ENCODE measurements at regions not wholly inside any gene's neighbourhood (a gene's known extent, or its start where the extent isn't known, plus 50 kb on each side); places are given as distances from the start of the nearest gene placed in this dataset.

DNA sequence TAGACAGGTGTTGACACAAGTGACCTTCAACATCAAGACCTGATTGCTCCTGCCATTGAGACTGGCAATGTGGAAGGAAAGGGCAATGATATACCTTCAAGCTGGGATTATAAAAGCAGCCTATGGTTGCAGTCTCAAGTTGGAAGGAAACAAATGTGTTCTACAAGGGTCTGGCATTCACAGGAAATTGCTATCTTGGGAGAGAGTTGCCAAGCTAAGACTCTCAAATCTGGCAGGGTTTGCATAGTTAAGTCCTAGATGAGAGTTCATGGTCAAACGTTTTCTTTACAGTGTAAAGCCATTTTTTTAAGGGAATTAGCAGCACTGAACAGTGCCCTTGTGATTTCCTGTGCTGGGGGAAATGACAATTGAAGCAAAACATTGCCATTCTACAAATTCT, 546.9 kb upstream of the CFAP20DC start:
- Histone ChIP-seq H3K4me3 (no peak overlapping the region), H3K4me1 (no peaks in the 10 kb centered on the region), H3K27ac (no peak overlapping the region), H3K4me2 (no peak overlapping the region), H3K9me3 (no peaks in the 10 kb centered on the region)
- POLR2A ChIA-PET = no interaction called here
- TF ChIP-seq FOSB (CRISPR knock-in tag; IDR thresholded peaks at IDR 0.05) (no peak), HOXB13 (CRISPR knock-in tag; IDR thresholded peaks at IDR 0.05; ENCODE audit: low read depth) (no peak), RARB (CRISPR knock-in tag; IDR thresholded peaks at IDR 0.05) (no peak), BHLHE40 (IDR thresholded peaks at IDR 0.05; ENCODE audit: low read depth, low read length) (no peak)
- TF ChIP-seq, protein P1, sequence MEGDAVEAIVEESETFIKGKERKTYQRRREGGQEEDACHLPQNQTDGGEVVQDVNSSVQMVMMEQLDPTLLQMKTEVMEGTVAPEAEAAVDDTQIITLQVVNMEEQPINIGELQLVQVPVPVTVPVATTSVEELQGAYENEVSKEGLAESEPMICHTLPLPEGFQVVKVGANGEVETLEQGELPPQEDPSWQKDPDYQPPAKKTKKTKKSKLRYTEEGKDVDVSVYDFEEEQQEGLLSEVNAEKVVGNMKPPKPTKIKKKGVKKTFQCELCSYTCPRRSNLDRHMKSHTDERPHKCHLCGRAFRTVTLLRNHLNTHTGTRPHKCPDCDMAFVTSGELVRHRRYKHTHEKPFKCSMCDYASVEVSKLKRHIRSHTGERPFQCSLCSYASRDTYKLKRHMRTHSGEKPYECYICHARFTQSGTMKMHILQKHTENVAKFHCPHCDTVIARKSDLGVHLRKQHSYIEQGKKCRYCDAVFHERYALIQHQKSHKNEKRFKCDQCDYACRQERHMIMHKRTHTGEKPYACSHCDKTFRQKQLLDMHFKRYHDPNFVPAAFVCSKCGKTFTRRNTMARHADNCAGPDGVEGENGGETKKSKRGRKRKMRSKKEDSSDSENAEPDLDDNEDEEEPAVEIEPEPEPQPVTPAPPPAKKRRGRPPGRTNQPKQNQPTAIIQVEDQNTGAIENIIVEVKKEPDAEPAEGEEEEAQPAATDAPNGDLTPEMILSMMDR (IDR thresholded peaks at IDR 0.05) = no peak
- WGBS (ENCODE audit: missing lambda C conversion rate) = 6% methylated on average over 1 of the region's 1 CpG
- ATAC-seq (no peak), FAIRE-seq (no peak), DNase-seq (ENCODE audit: low read depth in 1 of 2, low spot score in 1 of 2) (no peak)
- CTCF ChIA-PET = interaction anchor here (1.7 kb wide), 1 partner anchor 10 kb away, joined by 3 read pairs; no protein-coding TSS in a partner anchor

DNA sequence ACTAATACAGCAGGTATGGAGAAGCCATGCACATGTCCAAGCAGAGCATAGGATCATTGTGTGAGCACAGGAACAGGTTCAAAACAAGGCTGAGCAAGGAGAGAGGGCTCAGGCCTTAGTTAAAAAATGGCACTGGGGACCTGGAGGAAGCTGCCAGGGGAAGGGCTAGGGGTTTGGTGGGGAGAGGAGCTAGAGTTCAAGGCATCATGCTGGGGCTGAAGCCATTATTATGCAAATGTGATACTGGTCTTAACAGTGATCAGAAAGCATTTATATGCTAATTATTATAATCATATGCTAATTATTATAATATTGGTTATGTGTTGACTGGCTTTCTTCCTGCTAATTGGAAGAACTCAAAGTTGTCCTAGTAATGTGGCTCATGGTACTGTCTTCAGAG, 546.0 kb upstream of the CFAP20DC start:
- Histone ChIP-seq H3K4me1 (no peaks in the 10 kb centered on the region), H3K27ac (no peak overlapping the region), H3K4me2 (no peak overlapping the region), H3K4me3 (no peak overlapping the region), H3K9me3 (no peaks in the 10 kb centered on the region)
- no peak for ATAC-seq
- POLR2A ChIA-PET = no interaction called here
- no peak for DNase-seq (ENCODE audit: low read depth in 1 of 2, low spot score in 1 of 2)
- FAIRE-seq = no peak
- TF ChIP-seq RFX5 (IDR thresholded peaks at IDR 0.05) = no peak
- no peak for TF ChIP-seq ZC3H11A (IDR thresholded peaks at IDR 0.05)
- TF ChIP-seq MAZ (IDR thresholded peaks at IDR 0.05; ENCODE audit: borderline replicate concordance, low read depth, low read length) = no peak
- no peak for TF ChIP-seq ESRRA (IDR thresholded peaks at IDR 0.05; ENCODE audit: borderline replicate concordance, low read length)
- TF ChIP-seq, protein P2, sequence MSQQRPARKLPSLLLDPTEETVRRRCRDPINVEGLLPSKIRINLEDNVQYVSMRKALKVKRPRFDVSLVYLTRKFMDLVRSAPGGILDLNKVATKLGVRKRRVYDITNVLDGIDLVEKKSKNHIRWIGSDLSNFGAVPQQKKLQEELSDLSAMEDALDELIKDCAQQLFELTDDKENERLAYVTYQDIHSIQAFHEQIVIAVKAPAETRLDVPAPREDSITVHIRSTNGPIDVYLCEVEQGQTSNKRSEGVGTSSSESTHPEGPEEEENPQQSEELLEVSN (IDR thresholded peaks at IDR 0.05; ENCODE audit: borderline replicate concordance, low read depth) = no peak
- TF ChIP-seq, protein P3, sequence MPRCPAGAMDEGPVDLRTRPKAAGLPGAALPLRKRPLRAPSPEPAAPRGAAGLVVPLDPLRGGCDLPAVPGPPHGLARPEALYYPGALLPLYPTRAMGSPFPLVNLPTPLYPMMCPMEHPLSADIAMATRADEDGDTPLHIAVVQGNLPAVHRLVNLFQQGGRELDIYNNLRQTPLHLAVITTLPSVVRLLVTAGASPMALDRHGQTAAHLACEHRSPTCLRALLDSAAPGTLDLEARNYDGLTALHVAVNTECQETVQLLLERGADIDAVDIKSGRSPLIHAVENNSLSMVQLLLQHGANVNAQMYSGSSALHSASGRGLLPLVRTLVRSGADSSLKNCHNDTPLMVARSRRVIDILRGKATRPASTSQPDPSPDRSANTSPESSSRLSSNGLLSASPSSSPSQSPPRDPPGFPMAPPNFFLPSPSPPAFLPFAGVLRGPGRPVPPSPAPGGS (IDR thresholded peaks at IDR 0.05) = no peak
- no peak for TF ChIP-seq RAD21 (conservative IDR thresholded peaks at IDR 0.05 in 1 of 2, IDR thresholded peaks at IDR 0.05 in 1 of 2)
- TF ChIP-seq JUN (IDR thresholded peaks at IDR 0.05) = no peak
- no peak for TF ChIP-seq CHD2 (IDR thresholded peaks at IDR 0.05; ENCODE audit: low read length, partially characterized antibody)
- no peak for TF ChIP-seq RCOR1 (IDR thresholded peaks at IDR 0.05; ENCODE audit: low read depth, low read length)
- TF ChIP-seq GATA3 (IDR thresholded peaks at IDR 0.05; ENCODE audit: borderline replicate concordance) = no peak
- TF ChIP-seq, protein P1 (IDR thresholded peaks at IDR 0.05) = no peak
- TF ChIP-seq NFE2L2 (conservative IDR thresholded peaks at IDR 0.05; ENCODE audit: low read length) = no peak
- TF ChIP-seq EP300 (IDR thresholded peaks at IDR 0.05) = no peak
- TF ChIP-seq FOXS1 (CRISPR knock-in tag; IDR thresholded peaks at IDR 0.05) = no peak
- TF ChIP-seq PHF8 (IDR thresholded peaks at IDR 0.05; ENCODE audit: borderline replicate concordance, low read depth) = no peak
- TF ChIP-seq POLR2A (IDR thresholded peaks at IDR 0.05; ENCODE audit: low read length) = no peak
- CTCF ChIA-PET = interaction anchor here (0.8 to 1.7 kb wide), 2 partner anchors 214 to 383 kb away, joined by 3 to 4 read pairs; no protein-coding TSS in a partner anchor
